Jurkat, Clone E6-1 (cell line): ENCODE measurements at regions not wholly inside any gene's neighbourhood (a gene's known extent, or its start where the extent isn't known, plus 50 kb on each side); places are given as distances from the start of the nearest gene placed in this dataset.

Experiments
- DNase-seq: peaks from one replicate; pipeline ENCODE4 v3.0.0-alpha.2; 2011; ENCODE audit warnings: low read depth, low spot score
- H3K4me3 ChIP-seq: 2 replicates; pipeline ENCODE4 v1.5.1; 2011; ENCODE audit warnings: mild to moderate bottlenecking, low read length, control low read depth, moderate library complexity

- no peak for DNase-seq
Measured at GRCh38 chr12:88996200-88996788, 356.0 kb downstream of the DUSP6 start.

DNA sequence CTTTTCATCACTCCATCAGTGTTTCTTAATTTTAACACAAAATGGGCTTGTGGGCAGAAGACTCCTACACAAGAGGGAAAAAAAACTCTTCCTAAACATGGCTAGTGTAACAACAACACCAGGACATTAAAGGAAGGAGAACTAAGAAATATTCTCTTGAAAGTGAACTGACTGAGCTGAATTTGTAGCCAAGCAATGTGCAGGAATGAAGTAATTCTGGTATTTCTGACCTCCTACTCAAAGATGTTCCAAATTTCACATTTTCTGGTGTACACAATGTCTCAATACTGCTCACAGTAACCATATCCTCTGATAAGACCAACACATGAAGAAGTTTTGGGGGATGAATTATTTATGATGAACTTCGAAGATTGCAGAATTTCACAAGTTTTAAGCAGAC is 357.3 kb downstream of the DUSP6 start:
- DNase-seq: no peak
- no peak overlapping the region for H3K4me3 ChIP-seq

More at GRCh38 chr12:88996200-88996788, 356.0 kb downstream of the DUSP6 start:
- H3K4me3 ChIP-seq: no peak overlapping the region

GRCh38 chr12:88994537-88994936 is 357.8 kb downstream of the DUSP6 start:
- no peak for DNase-seq

GRCh38 chr12:88993651-88994050 is 358.6 kb downstream of the DUSP6 start:
- peak; percentile 35 for DNase-seq
- no peak overlapping the region for H3K4me3 ChIP-seq

More at GRCh38 chr12:88994537-88994936, 357.8 kb downstream of the DUSP6 start:
- H3K4me3 ChIP-seq: no peak overlapping the region

DNA sequence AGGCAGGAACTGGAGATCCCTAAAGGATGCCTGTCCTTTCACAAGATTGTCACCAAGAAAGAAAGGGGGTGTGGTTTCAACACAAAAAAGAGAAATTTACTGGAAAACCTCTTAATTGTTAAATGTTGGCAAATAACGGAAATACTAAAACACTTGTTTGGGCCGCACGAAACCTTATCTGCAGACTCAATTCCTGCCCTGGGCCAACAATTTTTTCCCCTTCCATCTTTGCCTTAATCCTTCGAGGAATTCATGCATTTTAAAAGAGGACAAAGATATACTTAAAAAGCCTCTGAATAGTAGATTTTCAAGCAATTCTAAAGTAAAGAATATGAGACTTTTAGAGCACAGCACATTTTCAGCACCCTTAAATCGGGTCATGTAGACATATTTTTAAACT is 366.2 kb downstream of the DUSP6 start:
- no peak for DNase-seq

DNA sequence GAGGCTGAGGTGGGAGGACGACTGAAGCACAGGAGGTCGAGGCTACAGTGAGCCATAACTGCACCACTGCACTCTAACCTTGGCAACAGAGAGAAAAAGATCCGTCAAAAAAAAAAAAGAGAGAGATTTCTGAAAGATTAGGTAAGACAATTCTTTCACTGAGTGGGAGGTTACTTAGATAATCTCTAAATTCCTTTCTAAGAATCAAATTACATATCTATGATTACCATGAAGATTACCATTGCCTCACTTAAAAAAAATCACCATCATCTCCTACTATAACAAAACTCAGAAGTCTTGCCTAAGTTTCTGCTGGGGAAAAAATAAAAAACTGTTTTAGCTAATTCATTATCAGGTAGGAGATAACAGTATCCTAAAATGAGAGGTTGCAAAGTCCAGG is 366.7 kb downstream of the DUSP6 start:
- H3K4me3 ChIP-seq: no peak overlapping the region
- no peak for DNase-seq

More for the DNA sequence above, 366.2 kb downstream of the DUSP6 start:
- no peak overlapping the region for H3K4me3 ChIP-seq

- no peak overlapping the region for H3K4me3 ChIP-seq
- DNase-seq: no peak
Measured at GRCh38 chr12:88985011-88985410, 367.3 kb downstream of the DUSP6 start.

GRCh38 chr12:88982694-88983093 is 369.6 kb downstream of the DUSP6 start:
- DNase-seq: no peak
- no peak overlapping the region for H3K4me3 ChIP-seq

DNA sequence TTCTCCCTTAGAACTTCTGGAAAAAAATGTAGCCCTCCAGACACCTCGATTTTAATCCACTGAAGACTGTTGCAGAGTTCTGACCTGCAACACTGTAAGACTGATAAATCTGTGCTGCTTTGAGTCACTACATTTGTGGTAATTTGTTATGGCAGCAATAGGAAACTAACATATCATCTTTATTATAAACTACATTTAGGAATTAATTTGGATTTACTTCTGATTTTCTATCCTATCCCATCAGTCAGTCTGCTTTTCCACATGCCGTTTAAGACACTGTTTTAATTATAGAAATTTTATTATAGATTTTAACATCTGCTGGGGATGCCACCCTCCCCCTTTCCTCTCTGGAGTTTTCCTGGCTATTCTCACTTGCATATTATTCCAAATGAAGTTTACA is 375.2 kb downstream of the DUSP6 start:
- no peak for DNase-seq
- H3K4me3 ChIP-seq: no peak overlapping the region

DNA sequence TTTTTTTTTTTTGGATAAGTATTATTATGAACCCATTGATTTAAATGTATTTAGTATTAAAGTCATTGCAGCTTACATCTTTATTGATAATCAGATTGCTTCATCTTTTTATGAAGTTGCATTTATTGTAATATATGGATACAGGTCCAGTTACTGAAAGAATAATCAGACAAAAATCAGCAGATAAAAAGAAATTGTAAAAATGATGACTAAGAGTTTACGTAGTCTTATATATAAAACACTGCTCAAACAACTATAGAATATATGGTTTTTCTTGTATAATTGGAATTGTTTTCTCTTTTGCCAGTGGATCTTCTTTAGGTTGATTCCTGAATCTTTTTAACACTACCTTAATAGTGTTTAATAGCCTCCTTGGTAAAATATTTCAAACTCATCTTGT is 378.3 kb downstream of the DUSP6 start:
- H3K4me3 ChIP-seq: no peak overlapping the region
- DNase-seq: no peak

DNA sequence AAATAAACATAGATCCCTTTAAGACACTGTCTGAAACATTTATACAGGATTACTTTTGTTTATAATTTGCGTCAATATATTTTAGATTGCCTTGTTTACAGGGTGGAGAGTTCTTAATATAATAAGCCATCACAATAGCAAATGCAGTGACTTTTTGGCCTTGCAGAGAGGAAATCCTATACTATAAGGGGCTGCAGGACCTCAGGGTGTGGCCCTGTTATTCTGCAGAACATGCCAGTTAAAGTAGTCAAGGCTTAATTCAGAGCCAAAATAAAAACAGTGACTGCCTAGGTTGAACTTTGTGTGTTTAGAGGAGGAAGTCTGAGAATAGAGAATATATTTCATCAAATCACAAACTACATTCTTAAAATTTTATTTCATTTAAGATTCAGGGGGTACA is 381.6 kb downstream of the DUSP6 start:
- H3K4me3 ChIP-seq: no peak overlapping the region
- no peak for DNase-seq

DNA sequence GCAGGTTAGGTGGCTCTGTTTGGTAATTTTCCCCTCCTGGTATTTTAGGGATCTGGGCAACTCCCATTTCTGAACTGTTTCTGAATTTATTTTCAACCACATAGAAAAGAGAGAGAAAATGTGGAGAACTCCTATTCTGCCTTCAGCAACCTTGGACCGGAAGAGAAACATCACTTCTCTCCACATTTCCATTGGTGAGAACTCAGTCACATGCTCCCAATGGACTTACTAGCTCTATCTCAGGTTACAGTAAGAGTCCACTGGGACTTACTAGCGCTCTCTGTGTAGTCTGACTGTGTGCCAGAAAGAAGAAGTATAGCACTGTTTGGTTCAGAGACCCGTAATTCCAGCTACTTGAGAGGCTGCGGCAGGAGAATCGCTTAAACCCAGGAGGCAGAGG is 383.2 kb downstream of the DUSP6 start:
- no peak for DNase-seq
- no peak overlapping the region for H3K4me3 ChIP-seq

GRCh38 chr12:88960213-88960878 is 380.1 kb upstream of the KITLG start:
- H3K4me3 ChIP-seq: no peak overlapping the region
- no peak for DNase-seq

GRCh38 chr12:88958946-88959345 is 378.7 kb upstream of the KITLG start:
- no peak overlapping the region for H3K4me3 ChIP-seq
- no peak for DNase-seq

- H3K4me3 ChIP-seq: no peak overlapping the region
- DNase-seq: no peak
Measured at GRCh38 chr12:88958153-88958552, 377.9 kb upstream of the KITLG start.

DNA sequence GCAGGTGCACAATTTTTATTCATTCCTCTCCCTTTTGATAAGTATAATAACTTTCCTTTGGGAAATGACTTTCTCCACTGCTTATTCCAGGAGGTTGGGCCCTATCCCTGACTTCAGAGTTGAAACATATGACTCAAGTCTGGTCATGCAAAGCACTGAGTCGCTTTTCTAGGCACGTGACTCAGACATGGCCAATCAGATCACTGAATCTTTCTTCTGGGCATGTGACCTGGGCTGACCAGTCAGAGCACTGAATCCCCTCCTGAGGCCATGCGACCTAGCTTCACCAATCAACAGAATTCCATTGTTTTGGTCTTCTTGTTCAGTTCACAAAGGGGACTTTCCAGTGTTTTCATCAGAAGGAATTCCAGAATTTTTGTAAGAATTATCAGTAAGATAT is 377.1 kb upstream of the KITLG start:
- H3K4me3 ChIP-seq: no peak overlapping the region
- DNase-seq: no peak

GRCh38 chr12:88955531-88955930 is 375.3 kb upstream of the KITLG start:
- no peak overlapping the region for H3K4me3 ChIP-seq
- no peak for DNase-seq

GRCh38 chr12:88953029-88953586 is 372.8 kb upstream of the KITLG start:
- no peak overlapping the region for H3K4me3 ChIP-seq
- DNase-seq: no peak

DNA sequence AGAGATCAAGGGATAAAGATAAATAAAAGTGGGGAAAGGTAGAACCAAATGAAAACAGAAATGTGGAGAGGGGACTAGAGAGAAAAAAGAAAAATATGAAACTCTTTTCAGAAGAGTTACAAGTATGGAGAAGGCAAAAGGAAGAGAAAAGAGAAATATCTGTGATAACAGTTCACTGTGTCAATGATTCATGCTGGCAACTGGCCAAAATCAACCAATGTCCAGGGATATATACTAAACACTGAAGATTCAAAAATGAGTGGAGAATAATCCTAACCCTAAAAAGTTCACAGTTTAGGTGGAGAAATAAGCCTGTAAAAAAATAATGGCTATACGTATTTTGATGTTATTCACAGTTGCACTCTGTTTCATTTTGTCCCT is 372.3 kb upstream of the KITLG start:
- no peak overlapping the region for H3K4me3 ChIP-seq
- no peak for DNase-seq

GRCh38 chr12:88951860-88952561 is 371.7 kb upstream of the KITLG start:
- H3K4me3 ChIP-seq: no peak overlapping the region
- DNase-seq: no peak
